GM18858 (cell line): ENCODE measurements at regions not wholly inside any gene's neighbourhood (a gene's known extent, or its start where the extent isn't known, plus 50 kb on each side); places are given as distances from the start of the nearest gene placed in this dataset.
"Not testable (repeated sequence)": the region's sequence is repeated elsewhere in the genome, so short reads cannot be mapped to it uniquely, and the experiment has no call there.

Experiments
- ATAC-seq: cut with Tn5 transposase; IDR thresholded peaks from one replicate; pipeline ENCODE4 v1.9.1; 2021; ENCODE audit not compliant: unreplicated experiment

GRCh38 chr6:85756982-85757381, 114.3 kb upstream of the SYNCRIP start:
- ATAC-seq = no peak

GRCh38 chr6:85754894-85755293, 112.2 kb upstream of the SYNCRIP start:
- ATAC-seq = no peak

GRCh38 chr6:85752602-85753001, 109.9 kb upstream of the SYNCRIP start:
- ATAC-seq = no peak

- ATAC-seq = no peak
Observed at GRCh38 chr6:85751374-85752055, 108.8 kb upstream of the SYNCRIP start.

- not testable (repeated sequence) for ATAC-seq
Observed at GRCh38 chr6:85750146-85750545, 107.5 kb upstream of the SYNCRIP start.

- no peak for ATAC-seq
Observed at GRCh38 chr6:85749236-85749635, 106.5 kb upstream of the SYNCRIP start.

- no peak for ATAC-seq
Observed at GRCh38 chr6:85747666-85748065, 105.0 kb upstream of the SYNCRIP start.

GRCh38 chr6:85747093-85747492, 104.4 kb upstream of the SYNCRIP start:
- no peak for ATAC-seq

GRCh38 chr6:85744433-85744970, 101.8 kb upstream of the SYNCRIP start:
- no peak for ATAC-seq

- no peak for ATAC-seq
Observed at GRCh38 chr6:85726206-85726605, 83.5 kb upstream of the SYNCRIP start.

GRCh38 chr6:85715797-85716196, 73.1 kb upstream of the SYNCRIP start:
- no peak for ATAC-seq

- ATAC-seq = no peak
Observed at GRCh38 chr6:85714893-85715530, 72.3 kb upstream of the SYNCRIP start.

GRCh38 chr6:85712346-85712745, 69.7 kb upstream of the SYNCRIP start:
- ATAC-seq = no peak

- ATAC-seq = not testable (repeated sequence)
Observed at GRCh38 chr6:85707515-85708145, 64.9 kb upstream of the SYNCRIP start.

- no peak for ATAC-seq
Observed at GRCh38 chr6:85706272-85706671, 63.6 kb upstream of the SYNCRIP start.

GRCh38 chr6:85705220-85705619, 62.5 kb upstream of the SYNCRIP start:
- ATAC-seq = no peak

- no peak for ATAC-seq
Observed at GRCh38 chr6:85703406-85703805, 60.7 kb upstream of the SYNCRIP start.
